SH-SY5Y (cell line): ENCODE measurements at regions not wholly inside any gene's neighbourhood (a gene's known extent, or its start where the extent isn't known, plus 50 kb on each side); places are given as distances from the start of the nearest gene placed in this dataset.

ENCODE experiments used
- GATA2 ChIP-seq: IDR thresholded peaks from 2 replicates; pipeline ENCODE4 v1.6.1; 2011; ENCODE audit warnings: mild to moderate bottlenecking, low read depth, low read length
- GATA3 ChIP-seq: IDR thresholded peaks from 2 replicates; pipeline ENCODE4 v1.6.1; 2011; ENCODE audit warnings: low read depth, mild to moderate bottlenecking, low read length, moderate library complexity

DNA sequence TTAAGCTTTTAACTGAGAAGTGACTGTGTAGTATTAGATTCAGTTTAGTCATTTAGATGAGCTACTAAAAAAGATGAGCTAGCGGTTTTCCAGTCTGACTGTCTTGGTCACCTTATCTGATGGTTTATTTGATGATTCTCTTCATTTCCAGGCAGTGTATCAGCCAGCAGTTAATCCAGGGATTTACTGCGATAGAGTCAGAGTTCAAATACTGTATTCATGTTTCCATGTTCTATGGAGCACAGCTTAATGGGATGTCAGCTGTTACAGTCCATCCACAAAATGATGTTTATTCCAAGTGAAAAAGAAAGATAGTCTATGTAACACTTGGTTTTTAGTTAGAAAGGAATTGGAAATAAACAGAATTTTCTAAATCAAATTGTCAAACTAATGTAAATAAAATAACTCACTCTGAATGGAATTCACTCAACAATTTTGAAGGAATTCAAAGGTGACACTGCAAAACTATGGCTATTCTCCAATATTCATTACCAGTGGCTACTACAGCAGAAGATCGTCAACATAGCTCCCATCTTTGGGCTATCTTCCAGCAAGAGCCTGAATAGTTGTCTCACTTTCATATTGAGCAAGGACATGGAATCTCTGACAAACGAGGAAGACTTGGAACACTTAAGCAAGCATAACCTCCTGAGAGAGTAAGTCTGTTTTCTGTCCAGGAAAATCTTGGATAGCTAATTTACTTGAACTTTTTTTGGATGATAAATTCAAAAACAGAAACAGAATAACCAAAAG is 54.6 kb upstream of the DPT start:
- no peak for TF ChIP-seq GATA3
- no peak for TF ChIP-seq GATA2
